KBM-7 (cell line): ENCODE measurements at regions not wholly inside any gene's neighbourhood (a gene's known extent, or its start where the extent isn't known, plus 50 kb on each side); places are given as distances from the start of the nearest gene placed in this dataset.

Experiments
- DNase-seq: peaks from one replicate; pipeline ENCODE4 v3.0.0-alpha.2; 2015
- in situ Hi-C: fragments of 300-500 bp; cut with MboI; formaldehyde crosslinking; loops from 2 replicates; pipeline ENCODE4 v1.14.3; 2020; ENCODE audit warnings: low sequenced_read_pairs, low pct_unique_long_range_greater_than_20kb, mixed read lengths

DNA sequence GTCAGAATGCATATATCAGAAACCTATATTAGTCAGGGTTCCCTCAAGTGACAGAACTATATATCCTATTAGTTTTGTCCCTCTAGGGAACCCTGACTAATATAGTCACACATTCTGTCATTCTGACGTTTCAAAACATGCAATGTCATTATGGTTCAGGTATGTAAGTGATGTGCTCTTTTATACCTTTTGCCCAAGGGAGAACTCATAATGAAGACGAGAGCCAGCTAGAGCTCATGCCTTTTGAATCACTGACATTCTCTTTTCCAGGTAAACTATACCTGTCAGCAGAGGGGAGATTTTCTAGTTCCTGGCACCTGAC, 576.7 kb downstream of the LRRC70 start:
- no peak for DNase-seq
- in situ Hi-C loops = no loop called here

DNA sequence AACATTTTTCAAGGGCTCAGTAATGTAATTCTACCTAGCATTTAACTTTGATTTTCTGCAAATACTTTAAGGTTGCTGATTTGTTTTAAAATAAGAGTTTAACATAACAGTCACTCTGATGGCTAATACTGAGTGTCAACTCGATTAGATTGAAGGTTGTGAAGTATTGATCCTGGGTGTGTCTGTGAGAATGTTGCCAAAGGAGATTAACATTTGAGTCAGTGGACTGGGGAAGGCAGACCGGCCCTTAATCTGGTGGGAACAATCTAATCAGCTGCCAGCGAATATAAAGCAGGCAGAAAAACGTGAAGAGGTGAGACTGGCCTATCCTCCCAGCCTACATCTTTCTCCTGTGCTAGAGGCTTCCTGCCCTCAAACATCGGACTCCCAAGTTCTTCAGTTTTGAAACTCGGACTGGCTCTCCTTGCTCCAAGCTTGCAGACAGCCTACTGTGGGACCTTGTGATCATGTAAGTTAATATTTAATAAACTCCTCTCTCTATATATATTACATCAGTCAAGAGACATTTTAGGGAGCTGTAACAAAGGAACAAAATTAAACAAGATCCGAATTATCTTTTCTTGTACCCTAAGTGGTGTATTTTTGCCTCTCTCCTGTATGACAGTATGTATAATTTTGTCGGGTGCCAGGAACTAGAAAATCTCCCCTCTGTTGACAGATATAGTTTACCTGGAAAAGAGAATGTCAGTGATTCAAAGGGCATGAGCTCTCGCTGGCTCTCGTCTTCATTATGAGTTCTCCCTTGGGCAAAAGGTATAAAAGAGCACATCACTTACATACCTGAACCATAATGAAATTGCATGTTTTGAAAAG, 576.1 kb downstream of the LRRC70 start:
- no peak for DNase-seq
- in situ Hi-C loops = no loop called here

DNA sequence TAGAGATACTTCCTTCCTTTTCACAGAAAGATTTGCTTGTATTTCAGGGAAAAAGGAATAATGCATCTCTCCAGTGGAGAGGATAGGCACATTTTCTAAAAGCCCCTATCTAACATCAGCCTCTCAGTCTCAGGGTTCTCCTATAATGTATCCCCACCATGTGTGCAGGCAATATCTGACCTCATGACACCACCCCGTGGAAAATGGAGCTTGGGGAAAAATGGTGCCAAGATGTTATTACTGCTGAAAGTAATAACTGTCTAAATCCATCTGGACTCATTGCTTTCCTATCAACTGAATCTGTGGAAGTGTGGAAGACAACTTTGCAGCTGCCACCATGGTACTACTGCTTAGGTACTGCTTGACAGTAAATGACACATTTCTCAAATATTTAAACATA, 574.3 kb downstream of the LRRC70 start:
- DNase-seq = no peak
- in situ Hi-C loops = no loop called here

DNA sequence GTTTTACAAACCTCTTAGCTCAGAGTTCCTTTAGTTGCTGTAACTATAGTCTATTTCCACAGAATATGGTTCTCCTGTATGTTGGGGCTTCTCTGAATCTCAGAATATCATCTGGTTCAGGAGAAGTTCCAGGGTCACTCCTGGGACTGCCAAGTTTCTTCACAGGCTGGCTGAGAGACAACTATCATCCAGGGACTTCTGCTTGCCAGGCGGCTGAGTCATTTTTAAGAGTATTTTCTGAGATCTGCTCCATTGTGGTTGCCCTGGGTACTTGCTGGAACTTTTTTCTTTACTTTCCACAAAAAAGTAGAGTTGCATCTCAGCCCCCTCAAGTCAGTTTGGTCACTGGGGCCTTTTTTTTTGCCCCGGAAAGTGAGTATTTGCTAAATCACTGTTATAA, 566.5 kb downstream of the LRRC70 start:
- in situ Hi-C loops = no loop called here
- DNase-seq = no peak

DNA sequence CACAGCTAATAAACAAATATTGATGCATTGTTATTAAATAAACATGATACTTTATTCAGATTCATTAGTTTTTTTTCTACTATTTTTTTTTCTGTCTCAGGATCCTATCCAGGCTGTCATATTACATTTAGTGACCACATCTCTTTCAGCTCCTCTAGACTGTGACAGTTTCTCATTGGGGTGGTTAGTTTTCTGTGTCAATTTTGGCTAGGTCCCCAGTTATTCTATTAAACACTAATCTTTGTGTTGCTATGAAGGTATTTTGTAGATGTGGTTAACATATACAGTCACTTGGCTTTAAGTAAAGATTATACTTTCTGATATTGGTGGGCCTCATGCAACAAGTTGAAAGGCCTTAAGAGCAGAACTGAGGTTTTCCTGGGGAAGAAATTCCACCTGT, 563.0 kb downstream of the LRRC70 start:
- no peak for DNase-seq
- in situ Hi-C loops = no loop called here

DNA sequence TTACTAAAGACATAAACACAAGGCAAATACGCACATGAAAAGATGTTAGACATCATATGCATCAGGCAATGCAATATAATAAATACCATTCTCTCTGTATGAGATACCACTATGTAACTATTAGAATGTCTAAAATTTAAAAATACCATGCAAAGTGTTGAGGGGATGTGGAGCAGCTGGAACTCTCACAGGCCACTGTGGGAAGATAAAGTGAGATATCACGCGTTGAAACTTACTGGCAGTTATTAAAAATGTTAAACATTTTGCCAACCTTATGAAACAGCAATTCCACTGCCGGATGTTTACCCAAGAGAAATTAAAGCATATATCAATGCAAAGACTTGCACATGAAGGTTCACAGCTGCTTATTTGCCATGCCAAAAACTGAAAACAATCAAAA, 556.7 kb downstream of the LRRC70 start:
- DNase-seq = no peak
- in situ Hi-C loops = no loop called here

DNA sequence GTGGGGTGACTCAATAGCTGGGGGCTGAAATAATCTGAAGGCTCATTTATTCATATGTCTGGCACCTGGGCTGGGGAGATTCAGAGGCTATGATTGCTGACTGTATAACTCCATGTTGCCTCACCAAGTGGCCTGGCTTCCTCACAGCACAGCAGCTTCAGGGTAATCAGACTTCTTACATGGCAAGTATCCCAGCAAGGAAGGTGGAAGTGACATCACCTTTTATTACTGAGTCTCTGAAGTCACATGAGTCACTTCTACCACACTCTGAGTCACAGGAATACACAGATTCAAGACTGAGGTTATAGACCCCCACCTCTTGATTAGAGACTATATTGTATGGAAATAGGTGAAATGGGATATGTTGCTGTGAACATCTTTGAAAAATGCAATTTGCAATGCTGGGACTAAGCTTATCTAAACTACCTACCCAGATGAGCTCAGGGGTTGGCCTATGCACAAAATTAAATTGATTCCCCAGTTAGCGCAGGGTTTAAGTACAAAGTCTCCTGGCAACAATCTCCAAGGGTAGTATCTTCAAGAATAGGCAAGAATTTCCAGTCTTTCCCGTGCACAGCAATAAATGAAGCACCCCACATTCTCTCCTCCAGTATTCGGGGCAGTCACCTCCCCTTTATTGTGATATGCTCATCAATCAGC, 553.1 kb downstream of the LRRC70 start:
- in situ Hi-C loops = no loop called here
- DNase-seq = no peak

DNA sequence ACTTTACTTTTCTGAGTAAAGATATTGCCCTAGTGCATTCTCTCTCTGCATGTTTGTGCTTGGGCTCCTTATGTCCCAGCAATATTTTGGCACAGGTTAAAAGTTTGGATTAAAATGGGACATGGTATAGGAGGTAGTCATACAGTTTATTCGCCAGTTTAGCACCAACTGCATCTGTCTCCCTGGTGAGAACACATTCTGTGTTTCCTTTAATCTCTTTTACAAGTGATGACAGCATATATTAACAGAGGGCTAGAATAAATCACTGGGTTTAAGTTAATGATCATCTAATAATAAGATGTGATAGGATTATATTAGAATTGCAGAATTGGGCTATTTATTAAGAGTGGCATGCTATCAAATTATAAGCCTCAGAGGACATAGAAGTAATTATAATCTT, 550.1 kb downstream of the LRRC70 start:
- no peak for DNase-seq
- in situ Hi-C loops = no loop called here

DNA sequence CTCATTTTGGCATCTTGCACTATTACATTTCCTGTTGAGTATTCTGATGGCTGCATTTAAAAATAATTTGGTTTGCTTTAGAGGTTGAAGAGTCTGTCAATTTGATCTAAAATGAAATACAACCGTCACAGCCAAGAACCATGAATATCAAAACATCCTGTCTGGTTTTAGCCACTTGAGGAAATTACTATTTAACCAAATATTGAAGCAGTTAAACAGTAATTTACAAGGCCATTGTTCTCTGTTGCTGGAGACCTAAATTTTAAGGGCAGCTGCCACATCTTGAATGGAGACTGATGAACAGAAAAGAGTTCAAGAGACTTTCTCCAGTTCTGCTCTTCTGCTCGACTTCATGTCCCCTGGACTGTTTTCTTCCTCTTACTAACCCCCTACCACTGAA, 549.4 kb downstream of the LRRC70 start:
- no peak for DNase-seq
- in situ Hi-C loops = no loop called here

DNA sequence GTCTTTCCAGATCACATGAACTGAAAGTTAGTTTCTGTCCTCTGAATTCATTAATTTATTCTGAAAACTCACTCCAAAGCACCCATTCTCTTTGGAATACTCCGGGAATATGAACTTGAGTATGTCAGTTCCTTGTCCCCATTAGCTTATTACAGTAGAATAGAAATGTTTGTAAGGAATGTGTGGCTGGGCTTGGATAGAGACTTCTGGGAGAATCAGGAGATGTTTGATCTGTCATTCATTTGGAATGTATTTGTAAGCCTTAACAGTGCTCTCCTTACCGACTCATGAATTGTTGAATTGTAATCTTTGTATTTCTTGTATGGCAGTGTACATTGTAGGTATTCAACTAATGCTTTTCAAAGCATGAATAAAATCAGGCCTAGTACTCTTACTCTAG, 548.4 kb downstream of the LRRC70 start:
- no peak for DNase-seq
- in situ Hi-C loops = no loop called here

DNA sequence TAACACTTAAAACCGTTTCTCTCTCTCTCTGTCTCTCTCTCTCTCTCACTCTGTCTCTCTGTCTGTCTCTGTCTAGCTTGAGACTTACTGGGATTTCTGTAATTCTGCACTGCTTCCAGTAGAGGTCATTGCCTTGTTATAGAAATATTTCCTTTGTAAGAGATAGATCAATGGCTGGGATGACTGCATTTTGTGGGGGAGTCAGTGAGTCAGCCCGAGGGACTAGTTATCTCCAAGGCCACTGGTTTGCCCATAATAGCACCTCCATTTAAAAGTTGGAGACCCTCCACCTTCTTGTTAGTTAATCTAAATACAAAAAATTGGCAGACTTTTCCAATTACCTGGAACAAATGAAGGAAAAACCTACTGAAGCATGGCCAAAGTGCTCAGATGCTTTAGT, 547.2 kb downstream of the LRRC70 start:
- in situ Hi-C loops = no loop called here
- DNase-seq = peak; percentile 21

DNA sequence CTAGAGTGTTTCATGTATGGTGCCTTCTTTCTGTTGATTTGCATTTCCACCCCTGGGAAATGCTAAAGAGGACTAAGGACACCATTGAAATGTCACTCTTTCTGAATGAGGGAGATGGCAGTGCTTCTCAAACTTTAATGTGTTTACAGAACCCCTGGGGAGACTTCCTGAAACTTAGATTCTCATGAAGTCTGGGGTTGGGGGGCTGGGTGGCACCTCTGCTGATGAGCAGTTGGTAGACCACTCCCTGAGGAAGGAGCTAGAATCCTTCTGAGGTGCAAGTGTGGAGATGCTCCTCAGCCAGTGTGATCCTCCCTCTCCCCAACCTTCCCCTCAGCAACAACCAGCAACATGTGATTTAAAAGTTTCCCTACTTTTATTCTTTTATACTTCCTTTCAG, 546.8 kb downstream of the LRRC70 start:
- in situ Hi-C loops = no loop called here
- DNase-seq = no peak

DNA sequence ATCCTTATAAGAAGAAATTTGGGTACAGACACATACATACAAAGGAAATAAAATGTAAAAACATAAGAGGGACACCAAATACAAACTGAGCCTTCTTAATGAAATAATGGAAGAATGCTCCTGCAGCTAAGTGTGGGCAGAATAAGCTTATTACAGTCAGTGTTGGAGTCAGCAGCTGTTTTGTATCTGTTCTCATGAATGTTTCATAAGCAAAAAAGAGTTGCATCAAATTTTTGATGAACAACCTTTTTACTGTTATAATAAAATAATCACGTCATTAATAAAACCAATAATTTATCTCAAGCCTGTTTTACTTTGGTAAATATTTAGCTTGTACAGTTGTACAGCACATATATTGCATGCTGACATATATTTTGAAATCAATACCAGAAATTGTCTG, 545.6 kb downstream of the LRRC70 start:
- in situ Hi-C loops = no loop called here
- DNase-seq = no peak

DNA sequence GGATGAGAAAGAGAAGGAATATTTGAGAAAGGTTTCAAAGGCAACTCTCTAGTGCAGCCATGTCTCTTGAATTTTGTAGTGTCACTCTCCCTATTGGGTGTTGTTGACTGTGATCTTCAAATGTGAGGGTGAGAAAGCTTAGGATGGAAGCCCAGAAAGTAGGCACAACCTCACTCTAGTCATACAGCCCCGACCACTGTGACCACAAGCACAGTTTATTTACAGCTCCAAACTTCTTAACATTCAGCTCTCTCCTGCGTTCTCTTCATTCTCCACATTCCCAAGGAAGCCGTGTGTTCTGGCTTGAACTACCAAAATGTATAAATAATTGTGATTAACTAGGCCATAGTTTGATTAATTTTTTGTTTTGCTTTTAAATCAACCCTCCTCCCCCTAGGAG, 542.9 kb downstream of the LRRC70 start:
- no peak for DNase-seq

DNA sequence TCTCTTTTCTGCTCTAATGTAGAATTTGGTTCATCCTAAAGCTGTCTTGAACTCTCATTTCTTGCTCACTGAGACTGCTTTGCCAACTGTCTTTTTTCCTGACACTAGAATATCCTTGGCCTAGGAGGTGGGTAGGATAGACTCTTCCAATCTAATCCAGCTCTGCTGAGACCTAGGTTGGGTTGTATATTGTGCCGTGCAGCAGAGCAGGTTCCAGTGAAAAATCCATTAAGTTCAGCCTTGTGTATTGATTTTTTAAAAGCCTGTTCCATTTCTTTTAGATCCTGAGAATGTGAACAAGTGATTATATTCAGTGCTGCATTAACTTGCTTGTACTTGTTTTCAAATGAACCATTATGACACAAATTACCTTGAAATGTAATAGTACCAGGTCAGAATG, 539.6 kb downstream of the LRRC70 start:
- in situ Hi-C loops = no loop called here
- DNase-seq = no peak

More for the DNA sequence above, 542.9 kb downstream of the LRRC70 start:
- in situ Hi-C loops = no loop called here

DNA sequence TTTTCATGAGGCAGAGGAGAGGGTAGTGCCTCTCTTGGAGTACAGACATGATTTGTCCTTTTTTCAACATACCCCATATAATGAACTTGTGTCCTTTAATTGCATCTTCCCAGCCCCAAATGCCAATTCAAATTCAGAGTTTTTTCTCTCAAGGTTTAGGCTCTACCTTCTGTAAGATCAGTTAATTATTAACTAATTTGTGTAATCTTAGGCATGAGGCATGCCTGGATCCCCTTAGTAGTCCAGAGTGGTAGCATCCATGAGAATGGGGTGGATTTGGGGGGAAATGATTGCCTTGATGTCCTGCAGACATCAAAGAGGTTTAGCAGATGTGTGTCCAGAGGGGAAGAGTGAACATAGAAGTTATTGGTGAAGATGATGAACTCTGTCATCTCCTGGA, 533.3 kb downstream of the LRRC70 start:
- DNase-seq = no peak
- in situ Hi-C loops = no loop called here

DNA sequence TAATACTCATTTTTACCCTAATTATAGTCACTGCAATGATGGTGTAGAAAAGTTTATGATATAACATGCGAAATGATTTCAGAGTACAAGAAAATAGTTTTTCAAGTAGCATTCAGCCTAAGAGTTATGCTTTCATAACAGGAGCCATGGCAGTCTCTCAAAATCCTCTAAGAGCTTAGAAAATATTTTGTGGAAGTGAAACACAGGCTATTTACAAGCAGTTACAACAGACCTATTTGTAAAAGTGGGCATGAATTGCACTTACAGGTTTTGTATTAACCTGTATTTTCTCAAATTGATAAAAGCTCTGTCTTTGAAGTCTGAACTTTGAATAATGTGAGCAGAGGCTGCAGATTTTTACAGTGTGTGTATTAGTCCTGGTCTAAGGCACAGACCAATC, 523.3 kb downstream of the LRRC70 start:
- in situ Hi-C loops = no loop called here
- no peak for DNase-seq

DNA sequence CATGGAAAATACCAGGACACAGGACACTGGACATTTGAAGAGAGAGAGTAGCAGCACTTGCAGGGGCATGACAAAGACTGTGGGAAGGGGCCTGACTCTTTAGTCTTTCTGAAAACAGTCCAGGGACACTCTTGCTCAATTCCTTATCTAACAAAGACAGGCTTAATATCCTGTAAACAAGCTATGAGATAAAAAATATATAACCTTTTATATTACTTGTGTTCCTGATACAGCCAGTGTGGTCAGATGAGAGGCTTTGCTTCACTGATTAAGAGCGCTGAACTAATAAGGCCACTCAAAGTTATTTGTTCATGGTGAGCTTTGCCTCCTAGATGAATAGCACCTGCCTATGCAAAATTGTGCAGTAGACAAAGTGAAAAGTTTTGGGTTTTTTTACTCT, 518.7 kb downstream of the LRRC70 start:
- in situ Hi-C loops = loop anchor here (25.0 kb wide), 1 partner anchor 635 kb away; no protein-coding TSS in a partner anchor
- no peak for DNase-seq

DNA sequence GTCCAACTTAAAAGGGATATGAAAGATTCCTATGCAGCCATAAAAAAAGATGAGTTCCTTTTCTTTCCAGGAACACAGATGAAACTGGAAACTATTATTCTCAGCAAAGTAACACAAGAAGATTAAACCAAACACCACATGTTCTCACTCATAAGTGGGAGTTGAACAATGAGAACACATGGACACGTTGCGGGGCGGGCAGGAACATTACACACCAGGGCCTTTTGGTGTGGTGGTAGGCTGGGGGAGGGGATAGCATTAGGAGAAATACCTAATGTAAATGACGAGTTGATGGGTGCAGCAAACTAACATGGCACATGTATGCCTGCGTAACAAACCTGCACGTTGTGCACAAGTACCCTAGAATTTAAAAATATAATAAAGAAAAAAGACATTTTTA, 516.1 kb downstream of the LRRC70 start:
- in situ Hi-C loops = loop anchor here (25.0 kb wide), 1 partner anchor 632 kb away; no protein-coding TSS in a partner anchor
- DNase-seq = no peak

DNA sequence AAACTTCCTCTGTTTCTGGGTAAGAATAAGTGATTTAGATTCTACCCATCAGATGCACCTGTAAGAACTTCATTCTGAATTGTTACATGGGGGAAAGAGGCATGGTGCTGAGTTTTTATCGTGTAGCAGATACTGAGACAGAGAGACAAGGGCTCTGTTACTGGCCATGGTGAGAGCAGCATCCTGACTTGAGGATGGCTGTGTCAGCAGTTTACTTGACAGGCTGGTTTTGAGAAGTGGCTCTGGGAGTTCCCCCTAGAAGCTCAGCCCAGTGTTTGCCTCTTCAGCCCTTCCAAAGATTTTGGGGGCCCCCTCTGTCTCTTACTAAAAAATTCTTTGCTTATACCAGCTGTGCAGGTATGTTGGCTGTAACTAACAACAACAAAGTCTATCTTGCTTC, 510.5 kb downstream of the LRRC70 start:
- no peak for DNase-seq
- in situ Hi-C loops = loop anchor here (25.0 kb wide), 1 partner anchor 627 kb away; no protein-coding TSS in a partner anchor

DNA sequence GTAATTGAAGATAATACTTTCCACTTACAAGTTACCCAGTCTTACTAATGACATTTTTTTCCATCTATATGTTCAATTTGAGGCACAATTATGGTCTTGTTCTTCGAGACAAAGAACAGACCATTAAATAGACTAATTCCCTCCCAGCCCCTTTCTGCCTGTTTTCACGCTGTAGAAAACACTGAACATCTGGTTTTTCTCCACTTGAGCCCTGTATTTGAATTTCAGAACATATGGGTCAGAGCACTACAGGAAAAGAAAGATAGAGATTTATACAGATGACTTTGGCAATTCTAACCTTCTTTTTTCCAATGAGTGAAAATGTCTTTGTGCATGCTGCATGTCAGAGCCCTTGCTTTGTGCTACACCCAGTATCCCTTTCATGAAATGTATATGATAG, 506.9 kb downstream of the LRRC70 start:
- DNase-seq = no peak
- in situ Hi-C loops = loop anchor here (25.0 kb wide), 1 partner anchor 623 kb away; no protein-coding TSS in a partner anchor
